NCI-H345 treated with DMSO at 0.1 percent for 48 hours (cell line): ENCODE measurements at regions not wholly inside any gene's neighbourhood (a gene's known extent, or its start where the extent isn't known, plus 50 kb on each side); places are given as distances from the start of the nearest gene placed in this dataset.

Experiments used
- DNase-seq: peaks from one replicate; lab custom pipeline; 2025; ENCODE audit not compliant: unreplicated experiment; lab: John Stamatoyannopoulos, UW

DNA sequence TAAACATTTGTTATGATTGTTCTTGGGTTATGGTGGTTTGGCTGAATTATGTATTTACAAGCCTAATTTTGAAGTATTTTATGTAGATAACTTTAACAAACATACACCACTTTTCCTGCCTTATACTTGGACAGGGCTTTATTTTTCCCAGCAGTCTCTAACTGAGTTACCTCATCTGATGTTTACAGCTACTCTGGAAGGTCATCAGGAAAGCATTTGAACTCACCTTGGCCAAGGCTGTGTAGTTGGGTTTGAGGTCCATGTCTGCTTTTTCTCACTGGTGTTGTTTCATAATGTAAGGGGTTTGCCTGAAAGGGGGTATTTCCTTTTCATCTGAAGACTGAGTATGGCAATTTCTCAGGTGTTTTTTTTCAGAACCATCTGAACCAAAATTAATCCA is 193.5 kb downstream of the RWDD3 start:
- DNase-seq: no peak

DNA sequence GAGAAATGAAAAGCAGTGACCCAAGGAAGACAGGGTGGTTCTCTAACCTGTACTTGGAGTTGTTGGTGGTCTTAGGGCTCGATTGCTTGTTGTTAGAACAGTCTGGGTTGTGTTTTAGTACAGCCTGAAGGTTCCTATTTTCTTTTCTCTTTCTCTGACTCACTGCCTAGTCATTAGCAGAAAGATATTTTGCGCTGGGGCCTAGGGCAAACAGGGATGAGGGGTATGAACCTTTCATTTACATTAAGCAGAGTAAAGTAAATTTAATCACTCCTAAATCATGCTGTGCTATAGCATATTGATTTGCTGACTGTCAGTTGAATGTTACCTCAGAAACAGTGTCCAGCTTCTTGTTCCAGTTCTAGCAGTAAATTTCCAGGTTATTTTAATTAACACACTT is 197.2 kb downstream of the RWDD3 start:
- DNase-seq: no peak

DNA sequence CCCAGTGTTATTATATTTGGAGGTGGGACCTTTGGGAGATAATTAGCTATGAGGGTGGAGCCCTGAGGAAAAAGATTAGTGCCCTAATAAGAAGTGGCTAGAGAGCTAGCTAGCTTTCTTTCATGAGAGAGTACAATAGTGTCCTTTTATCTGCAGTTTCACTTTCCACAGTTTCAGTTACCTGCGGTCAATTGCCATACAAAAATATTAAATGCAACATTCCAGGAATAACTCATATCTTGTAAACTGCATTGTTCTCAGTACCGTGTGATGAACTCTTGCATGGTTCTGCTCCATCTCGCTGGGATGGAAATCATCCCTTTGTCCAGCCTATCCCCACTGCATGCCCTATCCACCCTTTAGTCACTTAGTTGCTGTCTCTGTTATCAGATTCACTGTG is 201.6 kb downstream of the RWDD3 start:
- no peak for DNase-seq

DNA sequence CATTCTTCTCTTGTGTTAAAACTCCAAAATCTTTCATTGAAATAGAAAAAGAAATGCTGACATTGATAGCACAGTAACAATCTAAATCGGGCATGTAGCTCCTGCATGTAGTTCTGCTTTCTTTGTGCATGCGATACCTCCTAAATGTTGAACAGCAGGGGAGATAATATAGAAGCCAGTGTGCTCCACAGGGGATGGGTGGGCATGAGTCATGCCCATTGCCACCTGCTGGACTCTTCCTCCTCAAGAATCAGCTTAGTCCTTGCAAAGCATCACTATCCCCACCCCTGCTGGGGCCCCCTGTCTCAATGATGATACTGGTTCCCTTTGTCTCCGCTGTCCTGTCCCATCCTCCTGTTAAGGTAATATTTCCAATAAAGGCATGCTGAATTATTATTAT is 203.0 kb downstream of the RWDD3 start:
- no peak for DNase-seq

DNA sequence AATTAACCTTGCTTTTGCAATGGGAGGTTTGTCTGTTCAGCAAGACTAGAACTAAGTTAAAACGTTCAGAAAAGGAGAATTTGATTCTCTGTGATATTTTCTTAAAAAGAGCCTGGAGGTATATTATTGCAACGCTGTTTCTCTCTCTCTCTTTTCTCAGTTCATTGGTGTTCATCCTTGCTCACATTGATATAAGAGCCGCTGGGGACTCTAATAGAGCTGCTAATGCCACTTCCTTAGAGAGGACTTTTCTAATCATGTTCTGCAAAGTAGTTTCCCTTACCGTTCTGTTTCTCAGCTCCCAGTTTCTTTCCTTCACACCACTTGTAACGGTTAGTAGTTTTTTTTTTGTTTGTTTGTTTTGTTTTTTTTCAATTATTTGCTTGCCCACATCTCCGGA is 203.8 kb downstream of the RWDD3 start:
- DNase-seq: no peak

DNA sequence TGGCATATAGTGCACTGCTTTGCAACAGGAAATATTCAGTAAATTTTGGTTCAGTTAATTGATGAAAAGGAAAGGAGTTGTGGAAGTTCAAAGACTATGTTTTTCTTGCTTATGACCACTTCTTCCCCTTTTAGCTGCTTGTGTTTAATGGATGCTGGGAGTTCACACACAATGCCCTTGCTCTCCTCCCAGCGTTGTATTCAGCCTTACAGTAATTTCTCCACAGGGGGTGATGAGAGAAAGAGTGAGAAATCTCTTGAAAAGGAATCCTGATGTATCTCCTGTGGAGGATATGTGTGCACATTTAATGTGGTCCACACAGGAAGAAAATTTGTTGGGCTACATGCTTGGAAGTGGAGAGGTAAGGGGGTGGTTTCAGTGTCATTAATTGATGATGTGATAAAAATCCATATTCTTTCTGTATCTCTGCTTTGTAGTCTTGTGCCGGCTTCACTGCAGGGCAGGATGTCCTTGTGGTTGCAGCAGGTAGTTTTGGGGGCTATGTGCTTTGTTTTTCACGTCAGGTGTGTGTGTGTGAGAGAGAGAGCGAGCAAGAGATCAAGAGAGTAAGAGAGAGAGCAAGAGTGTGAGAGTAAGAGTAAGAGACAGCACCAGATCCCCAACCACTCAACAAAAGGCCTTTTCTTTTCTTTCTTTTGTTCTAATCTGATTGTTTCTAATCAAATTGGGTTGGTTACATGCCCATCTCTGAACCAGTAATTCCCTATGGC is 204.4 kb downstream of the RWDD3 start:
- no peak for DNase-seq

DNA sequence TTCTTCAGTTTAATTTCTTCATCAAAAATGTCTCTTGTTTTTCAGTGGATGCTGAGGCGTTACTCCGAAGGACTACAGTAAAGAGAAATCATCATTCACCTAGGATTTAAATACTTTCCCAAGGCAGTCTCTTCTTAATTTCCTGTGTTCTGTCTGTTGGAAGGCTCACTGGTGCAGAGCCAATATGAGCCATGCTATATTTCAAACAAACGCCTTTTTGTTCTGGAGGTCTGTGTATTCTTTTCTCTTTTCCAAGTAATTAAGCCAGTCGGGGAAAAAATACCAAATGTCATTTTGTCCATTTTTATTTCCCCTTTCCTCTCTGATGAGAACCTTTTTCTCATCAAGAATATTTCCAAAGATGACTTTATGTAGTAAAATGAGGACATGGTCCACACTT is 206.5 kb downstream of the RWDD3 start:
- DNase-seq: no peak

DNA sequence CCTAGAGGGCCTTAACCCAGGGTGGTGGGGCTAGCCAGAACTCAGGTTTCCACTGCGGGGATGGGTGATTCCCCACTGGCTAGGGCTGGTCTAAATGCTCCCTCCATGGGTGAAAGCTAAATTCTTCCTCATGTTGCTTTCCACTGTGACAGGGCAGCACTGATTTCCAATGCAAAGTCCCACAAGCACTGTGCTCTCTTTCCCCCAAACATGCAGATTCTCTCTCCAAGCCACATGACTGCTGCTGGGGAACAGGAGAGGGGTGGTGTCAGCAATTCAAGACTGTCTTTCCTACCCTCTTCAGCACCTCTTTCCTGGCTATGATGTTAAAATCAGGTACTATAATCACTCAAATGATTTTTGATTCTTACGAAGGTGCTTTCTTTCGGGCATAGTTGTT is 215.5 kb downstream of the RWDD3 start:
- no peak for DNase-seq

DNA sequence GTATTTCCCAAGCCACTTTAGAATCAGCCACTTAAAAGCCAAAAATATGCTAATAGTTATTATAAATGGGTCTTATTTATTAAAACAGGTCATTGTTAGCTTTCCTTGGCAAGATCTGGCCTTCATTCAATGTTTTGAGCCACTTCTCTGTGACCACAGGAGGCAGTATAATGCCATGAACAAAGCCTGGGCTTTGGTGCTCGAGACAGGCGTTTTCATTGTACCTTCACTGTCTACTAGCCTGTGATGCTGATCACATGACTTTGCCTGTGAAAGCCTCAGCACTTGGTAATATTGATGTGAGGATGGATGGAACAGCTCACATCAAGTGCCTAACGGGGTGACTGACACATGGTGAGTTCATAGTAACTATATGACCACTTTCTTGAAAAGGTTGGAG is 217.0 kb downstream of the RWDD3 start:
- DNase-seq: no peak

DNA sequence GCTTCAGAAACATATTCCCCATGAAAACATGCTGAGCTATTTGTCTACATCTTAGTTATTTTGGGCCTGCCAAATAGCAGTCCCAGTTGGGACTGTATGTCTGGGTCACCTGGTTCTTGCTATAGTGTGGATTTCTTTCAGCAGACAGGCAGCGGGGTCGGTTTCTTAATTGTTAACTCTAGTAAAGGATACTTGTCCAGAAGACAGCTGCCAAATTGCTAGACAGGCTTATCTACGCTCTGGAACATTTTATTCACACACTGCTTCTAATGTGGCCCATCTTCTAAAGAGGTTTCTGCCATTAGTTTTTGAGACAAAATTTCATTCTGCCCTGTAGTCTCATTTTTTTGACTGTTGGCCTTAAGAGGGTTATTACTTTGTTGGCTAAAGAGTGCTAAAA is 217.9 kb downstream of the RWDD3 start:
- no peak for DNase-seq

DNA sequence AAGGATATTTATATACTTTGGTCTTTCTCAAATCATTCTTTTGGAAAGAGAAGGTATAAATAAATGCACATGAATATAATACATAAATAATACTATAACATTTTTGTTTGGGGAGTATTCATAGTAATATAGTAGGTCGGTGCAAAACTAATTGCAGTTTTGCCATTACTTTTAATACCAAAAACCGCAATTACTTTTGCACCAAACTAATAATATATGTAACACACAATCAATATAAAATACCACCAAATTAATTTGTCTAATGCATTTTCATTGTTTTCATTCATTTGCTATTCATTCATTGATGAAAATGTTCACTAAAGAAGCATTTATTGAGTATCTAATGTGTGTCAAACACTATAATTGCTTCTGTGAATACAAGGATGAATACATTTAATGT is 219.0 kb downstream of the RWDD3 start:
- no peak for DNase-seq

DNA sequence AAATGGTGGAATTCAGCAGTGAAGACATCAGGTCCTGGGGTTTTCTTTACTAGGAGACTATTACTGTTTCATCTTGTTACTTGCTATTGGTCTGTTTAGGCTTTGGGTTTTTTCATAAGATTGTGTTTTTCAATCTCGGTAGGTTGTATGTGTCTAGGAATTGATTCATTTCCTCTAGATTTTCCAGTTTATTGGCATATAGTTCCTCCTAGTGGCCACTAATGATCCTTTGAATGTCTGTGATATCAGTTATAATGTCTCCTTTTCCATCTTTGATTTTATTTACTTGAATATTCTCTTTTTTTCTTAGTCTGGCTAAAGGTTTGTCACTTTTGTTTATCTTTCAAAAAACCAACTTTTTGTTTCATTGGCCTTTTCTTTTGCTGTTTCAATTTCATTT is 233.0 kb downstream of the RWDD3 start:
- no peak for DNase-seq

DNA sequence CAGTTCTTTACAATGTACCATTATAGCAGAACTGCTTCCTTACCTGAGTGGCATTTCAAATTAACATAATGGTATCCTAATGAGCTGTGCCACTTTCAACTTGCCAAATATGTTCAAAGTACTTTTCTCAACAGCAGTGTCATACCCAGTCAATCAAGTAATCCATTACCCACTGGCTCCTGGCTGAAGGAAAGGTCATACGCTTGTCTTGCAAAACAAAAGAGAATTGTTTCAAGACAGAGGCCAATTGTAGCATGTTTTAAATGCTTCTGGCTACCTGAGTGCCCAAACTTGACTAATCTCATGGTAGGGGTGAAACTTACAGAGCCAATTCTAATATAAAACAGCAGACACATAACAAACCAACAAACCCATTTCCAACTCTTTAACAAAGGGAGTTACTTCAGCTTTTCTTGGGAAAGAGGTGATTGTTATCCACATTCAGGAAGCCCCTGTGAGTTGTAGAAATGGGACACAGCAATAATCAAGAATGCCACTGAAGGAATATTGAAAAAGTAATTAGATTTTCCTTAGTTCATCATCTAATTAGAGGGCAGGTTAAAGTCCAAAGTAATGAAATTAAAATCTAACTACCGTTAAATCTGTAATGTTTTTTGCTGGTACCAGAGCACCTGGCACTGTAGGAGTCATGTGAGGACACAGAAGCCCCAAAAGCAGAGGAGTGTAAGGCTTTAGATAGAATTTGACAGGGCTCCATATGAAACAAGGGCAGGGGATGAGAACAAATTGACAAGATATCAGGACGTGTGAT is 241.9 kb downstream of the RWDD3 start:
- no peak for DNase-seq

DNA sequence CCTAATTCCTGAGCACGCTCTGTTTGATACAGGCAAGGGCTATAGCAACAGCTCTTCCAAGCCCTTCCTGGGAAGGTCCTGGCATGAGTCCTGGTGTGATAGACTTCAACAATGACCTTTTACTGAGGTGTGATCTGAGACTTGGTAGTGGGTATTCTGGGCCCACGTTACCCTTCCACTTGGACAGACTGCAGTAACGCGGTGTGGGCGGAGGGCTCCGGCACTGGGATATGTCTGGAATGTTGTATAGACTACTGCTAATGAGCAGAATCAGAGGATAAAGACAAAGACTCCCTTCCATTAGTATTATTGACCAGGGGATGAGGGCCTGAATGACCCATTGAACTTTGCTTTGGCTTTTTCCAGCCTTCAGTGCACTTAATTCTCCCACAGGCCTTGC is 262.3 kb downstream of the RWDD3 start:
- DNase-seq: no peak

DNA sequence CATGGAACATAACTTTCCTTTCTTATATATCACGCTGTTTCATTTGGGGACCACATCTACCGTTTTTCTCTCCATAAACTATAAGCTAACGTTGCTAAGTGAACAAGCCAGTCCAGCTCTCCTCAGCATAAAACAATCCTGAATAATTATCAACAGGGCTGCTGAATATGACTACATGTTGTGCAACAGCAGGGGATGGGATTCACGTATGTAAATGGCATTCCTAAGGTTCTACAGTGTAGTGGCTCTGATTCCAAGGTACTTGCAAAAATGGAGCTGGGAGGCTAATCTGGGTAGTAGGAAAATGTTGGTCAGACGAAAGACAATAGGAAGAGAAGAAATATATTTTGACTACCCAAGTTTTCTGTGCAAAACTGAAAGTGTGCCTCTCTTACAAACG is 262.8 kb downstream of the RWDD3 start:
- no peak for DNase-seq

DNA sequence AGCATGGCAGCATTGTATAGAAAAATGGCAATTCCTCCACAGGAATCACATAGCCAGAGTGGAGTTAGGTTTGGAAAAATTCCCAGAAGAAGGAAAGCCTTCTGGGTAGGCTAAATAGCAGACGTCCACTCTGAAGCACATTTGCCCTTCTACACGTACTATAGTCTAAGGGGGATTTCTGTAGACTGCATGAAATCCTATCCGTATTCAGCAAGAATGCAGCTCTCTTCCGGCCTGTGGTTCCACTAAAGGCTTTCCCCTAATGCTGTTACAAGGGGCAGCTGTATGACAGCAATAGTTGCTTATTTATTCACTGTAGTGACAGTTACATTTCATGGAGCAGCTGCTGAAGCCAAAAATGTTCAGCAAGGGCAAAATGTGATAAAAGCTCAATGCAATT is 263.6 kb downstream of the RWDD3 start:
- DNase-seq: no peak

DNA sequence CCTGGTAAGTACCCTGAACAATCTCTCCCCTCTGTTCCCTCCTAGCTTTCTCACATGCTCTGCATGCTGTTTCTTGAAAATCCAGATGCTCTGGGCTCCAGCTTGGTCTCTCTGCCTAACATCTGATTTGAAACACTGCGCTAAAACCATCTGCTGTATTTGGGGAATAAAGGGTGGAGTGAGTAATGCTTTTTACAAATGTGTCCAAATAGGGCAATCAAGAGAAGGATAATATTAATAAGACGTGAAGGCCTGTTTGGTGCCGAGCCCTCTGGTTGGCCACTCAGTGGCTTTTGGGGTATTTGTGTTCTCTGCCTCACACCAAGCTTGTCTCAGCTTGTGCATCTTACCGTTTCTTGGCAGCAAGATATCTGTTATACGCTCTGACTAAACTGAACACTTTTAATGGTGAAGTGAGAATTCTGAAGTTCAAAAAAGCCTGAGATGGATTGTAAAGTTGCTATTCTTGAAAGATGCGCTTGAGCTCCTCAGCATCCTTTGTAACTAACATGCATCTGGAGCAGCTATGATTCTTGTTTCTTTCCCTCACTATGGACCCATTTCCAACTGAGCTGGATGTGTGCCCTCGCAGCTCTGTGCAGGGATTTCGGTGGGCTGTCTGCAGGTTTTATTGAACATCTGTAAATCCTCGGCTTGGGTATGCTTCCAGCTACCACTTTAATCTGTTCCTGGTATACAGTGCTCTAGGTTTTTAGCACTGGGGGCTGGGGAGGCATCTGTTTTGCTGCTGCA is 269.4 kb downstream of the RWDD3 start:
- no peak for DNase-seq

DNA sequence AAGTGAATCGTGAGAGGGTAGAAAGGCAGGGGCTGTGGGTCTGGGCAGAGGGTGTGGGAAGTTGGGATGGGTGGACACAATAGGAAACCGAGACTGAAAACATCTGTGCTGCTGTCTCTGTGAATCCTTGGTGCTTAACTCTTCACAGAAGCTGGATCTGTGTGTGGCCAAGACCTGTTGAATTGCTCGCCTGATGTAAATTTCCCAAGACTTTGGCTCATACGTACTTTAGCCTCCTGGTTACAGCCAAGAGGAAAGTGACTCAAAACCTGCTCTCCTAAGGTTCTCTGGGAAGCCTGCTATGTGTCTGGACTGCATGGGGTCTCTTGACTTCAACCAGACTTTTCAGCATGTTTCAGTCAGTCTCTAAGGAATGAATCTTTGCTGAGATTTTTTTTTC is 270.3 kb downstream of the RWDD3 start:
- no peak for DNase-seq

DNA sequence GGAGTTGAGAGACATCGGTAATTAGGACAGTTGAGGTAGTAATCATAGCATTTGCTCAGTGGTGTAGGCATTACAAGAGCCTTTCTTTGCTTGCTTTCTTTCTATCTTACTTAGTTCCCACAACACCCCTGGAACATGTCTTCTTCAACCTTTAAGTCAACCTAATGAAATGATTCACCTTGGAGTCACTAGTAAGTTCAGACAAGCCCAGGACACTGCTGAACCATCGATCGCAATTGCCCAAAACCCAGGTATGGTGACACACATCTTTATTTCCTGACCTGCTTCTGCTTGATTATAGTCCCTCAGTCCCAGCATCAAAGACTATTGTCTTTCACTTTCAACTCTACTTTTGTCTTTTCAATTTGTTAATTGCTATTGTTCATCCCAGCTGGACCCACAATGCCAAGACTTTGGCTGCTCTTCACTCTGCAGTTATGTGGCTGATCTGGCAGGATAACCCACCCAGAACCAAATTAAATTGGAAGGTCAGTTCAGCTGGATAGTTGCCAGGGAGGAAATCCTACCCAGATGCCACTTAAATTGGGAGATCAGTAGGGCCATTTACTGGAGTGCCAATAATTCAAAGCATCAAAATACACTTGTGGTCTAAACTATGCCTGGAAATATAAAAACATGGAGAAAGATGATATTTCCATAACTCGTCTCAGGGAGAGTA is 272.9 kb downstream of the RWDD3 start:
- no peak for DNase-seq

DNA sequence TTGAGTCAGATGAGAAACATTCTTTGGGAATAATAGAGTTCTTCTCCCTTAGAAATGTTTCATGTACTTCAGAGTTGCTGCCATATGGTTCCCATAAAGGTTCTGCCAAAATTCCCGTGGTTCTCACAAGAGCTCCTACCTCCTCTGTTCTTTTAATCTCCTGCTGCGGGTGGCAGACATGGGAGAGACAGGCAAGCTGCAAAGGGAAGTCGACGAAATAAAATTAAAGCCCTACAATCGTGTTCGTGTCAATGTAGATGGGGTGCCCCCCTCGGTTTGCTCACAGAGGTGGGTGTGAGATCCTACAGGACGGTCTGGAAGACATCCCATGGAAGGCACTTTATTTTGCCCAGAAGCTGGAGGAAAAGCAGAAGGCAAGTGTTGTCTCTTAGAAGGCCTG is 276.0 kb downstream of the RWDD3 start:
- no peak for DNase-seq

DNA sequence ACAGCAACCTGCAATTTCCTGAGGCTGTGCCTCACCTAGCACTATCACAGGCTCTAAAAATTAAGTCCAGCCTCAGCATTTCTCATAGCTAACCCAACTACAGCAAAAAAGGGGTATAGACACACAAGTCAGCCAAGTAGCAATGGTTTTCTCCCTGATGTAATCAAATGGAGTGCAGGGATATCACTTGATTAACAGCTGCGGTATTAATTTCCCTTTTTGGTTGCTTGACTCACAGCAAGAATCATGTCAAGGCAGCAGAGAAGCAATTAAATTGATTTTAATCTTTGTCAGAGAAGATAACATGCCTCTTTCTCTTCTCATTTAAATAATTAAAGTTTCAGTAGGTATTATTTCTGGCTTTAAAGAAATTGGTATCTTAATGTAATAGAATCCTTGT is 278.9 kb downstream of the RWDD3 start:
- no peak for DNase-seq

DNA sequence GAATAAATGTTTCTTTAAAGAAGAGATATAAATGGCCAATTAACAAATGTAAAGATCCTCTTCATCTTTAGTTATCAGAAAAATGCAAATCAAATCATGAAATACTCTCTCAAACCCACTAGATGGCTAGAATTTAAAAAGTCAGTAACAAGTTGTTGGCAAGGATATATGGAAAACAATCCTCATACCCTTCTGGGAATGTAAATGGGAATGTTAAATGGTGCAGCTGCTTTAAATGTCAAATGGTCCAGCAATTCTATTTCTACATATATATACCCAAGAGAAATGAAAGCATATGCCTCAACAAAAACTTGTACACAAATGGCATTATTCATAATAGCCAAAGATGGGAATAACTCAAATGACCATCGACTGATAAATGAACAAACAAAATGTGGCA is 283.5 kb downstream of the RWDD3 start:
- no peak for DNase-seq
